H1 (cell line): ENCODE measurements at regions not wholly inside any gene's neighbourhood (a gene's known extent, or its start where the extent isn't known, plus 50 kb on each side); places are given as distances from the start of the nearest gene placed in this dataset.

ENCODE experiments used
- CTCF ChIA-PET: fragments of 300-600 bp; sonication (Branson Sonifier 250); formaldehyde crosslinking; loops from one replicate; lab custom pipeline; 2021; ENCODE audit not compliant: partially characterized antibody; lab: Charles Lee
- POLR2A ChIA-PET: fragments of 300-600 bp; sonication (Branson Sonifier 250); formaldehyde crosslinking; loops from one replicate; lab custom pipeline; 2021; ENCODE audit warnings: inconsistent platforms; ENCODE audit not compliant: partially characterized antibody; lab: Charles Lee
- DNase-seq, 2 experiments: peaks; one replicate each; pipeline versions ENCODE4 v3.0.0 to v3.0.0-alpha.2; 2010 to 2022; ENCODE audit warnings: low spot score in 2 of 2, low read depth in 1 of 2, mixed read lengths in 1 of 2
- FAIRE-seq: peaks from 2 replicates; lab custom pipeline; 2011; peaks lifted over from hg19 to GRCh38; lab: Jason Lieb, UNC
- H2AFZ ChIP-seq: 2 replicates; pipeline ENCODE4 v1.8.1; 2012; ENCODE audit warnings: low read length, inconsistent platforms
- H2AK5ac ChIP-seq: 2 replicates; pipeline ENCODE4 v1.6.1; 2013; ENCODE audit warnings: low read depth, low read length
- H2BK120ac ChIP-seq: replicated peaks from 2 replicates; pipeline ENCODE3; 2013; ENCODE audit warnings: low read depth, low read length, inconsistent platforms
- H2BK12ac ChIP-seq: 2 replicates; pipeline ENCODE4 v1.6.1; 2013; ENCODE audit warnings: low read depth, low read length
- H2BK15ac ChIP-seq: 2 replicates; pipeline ENCODE4 v1.6.1; 2013; ENCODE audit warnings: low read length
- H2BK20ac ChIP-seq: 2 replicates; pipeline ENCODE4 v1.6.1; 2013; ENCODE audit warnings: low read length
- H2BK5ac ChIP-seq: 2 replicates; pipeline ENCODE4 v1.6.1; 2013; ENCODE audit warnings: low read depth, low read length
- H3K14ac ChIP-seq: 2 replicates; pipeline ENCODE4 v1.6.1; 2013; ENCODE audit warnings: inconsistent platforms; ENCODE audit not compliant: insufficient read length
- H3K18ac ChIP-seq: 2 replicates; pipeline ENCODE4 v1.6.1; 2013; ENCODE audit warnings: low read length; ENCODE audit errors: extremely low read depth
- H3K23ac ChIP-seq: 2 replicates; pipeline ENCODE4 v1.6.1; 2013; ENCODE audit warnings: inconsistent platforms; ENCODE audit not compliant: insufficient read length
- H3K23me2 ChIP-seq: 2 replicates; pipeline ENCODE4 v1.6.1; 2013; ENCODE audit warnings: low read depth, low read length
- H3K27ac ChIP-seq: 2 replicates; pipeline ENCODE4 v1.6.1; 2011; ENCODE audit warnings: low read depth, low read length, inconsistent platforms
- H3K27me3 ChIP-seq, 4 experiments: replicated peaks in 1 of 4; 1 replicate in 1 of 4; 2 replicates in 3 of 4; pipeline versions ENCODE4 v1.6.1 to v1.8.1; 2011 to 2013; ENCODE audit warnings: low read length in 3 of 4, mild to moderate bottlenecking in 3 of 4, inconsistent platforms in 2 of 4, mixed read lengths in 2 of 4, moderate library complexity in 1 of 4; ENCODE audit not compliant: control insufficient read depth in 3 of 4, insufficient read depth in 3 of 4; ENCODE audit errors: extremely low read depth in 1 of 4
- H3K36me3 ChIP-seq, 4 experiments: 2 replicates each; pipeline versions ENCODE4 v1.6.1 to v1.8.1; 2011 to 2013; ENCODE audit warnings: mild to moderate bottlenecking in 4 of 4, low read length in 3 of 4, moderate library complexity in 2 of 4, control low read depth in 1 of 4, inconsistent platforms in 1 of 4; ENCODE audit not compliant: insufficient read depth in 4 of 4, control insufficient read depth in 2 of 4
- H3K4ac ChIP-seq: replicated peaks from 2 replicates; pipeline ENCODE3; 2013; ENCODE audit warnings: low read length, low read depth, mixed read lengths, inconsistent platforms; ENCODE audit not compliant: insufficient read length
- H3K4me1 ChIP-seq, 4 experiments: replicated peaks in 1 of 4; 1 replicate in 1 of 4; 2 replicates in 3 of 4; pipeline versions ENCODE4 v1.6.1 to v1.8.1; 2011 to 2013; ENCODE audit warnings: low read length in 3 of 4, inconsistent platforms in 2 of 4, mixed read lengths in 1 of 4; ENCODE audit not compliant: insufficient read depth in 4 of 4, control insufficient read depth in 3 of 4
- H3K4me2 ChIP-seq, 2 experiments: 2 replicates each; pipeline versions ENCODE4 v1.6.1 to v1.8.1; 2011 to 2013; ENCODE audit warnings: low read depth in 2 of 2, low read length in 2 of 2, control low read depth in 1 of 2, inconsistent platforms in 1 of 2, mild to moderate bottlenecking in 1 of 2; ENCODE audit not compliant: insufficient read depth in 1 of 2
- H3K4me3 ChIP-seq, 4 experiments: fragments of 200-600, 300-600 bp in 1 of 4; sonication (generic), shearing (Covaris generic), sonication (Bioruptor Twin) in 1 of 4; 2 replicates each; pipeline versions ENCODE4 v1.5.1 to v1.8.1; 2011 to 2016; ENCODE audit warnings: low read length in 4 of 4, low read depth in 3 of 4, control low read depth in 2 of 4, inconsistent platforms in 2 of 4, mild to moderate bottlenecking in 2 of 4, mixed read lengths in 1 of 4, moderate library complexity in 1 of 4; ENCODE audit not compliant: insufficient read depth in 2 of 4; ENCODE audit errors: extremely low read depth in 1 of 4
- H3K56ac ChIP-seq: replicated peaks from 2 replicates; pipeline ENCODE3; 2013; ENCODE audit warnings: low read depth, mild to moderate bottlenecking, mixed read lengths, low read length, inconsistent platforms; ENCODE audit not compliant: insufficient read length
- H3K79me1 ChIP-seq: 2 replicates; pipeline ENCODE4 v1.6.1; 2013; ENCODE audit warnings: low read depth, low read length, control low read depth
- H3K79me2 ChIP-seq, 2 experiments: 2 replicates each; pipeline versions ENCODE4 v1.6.1 to v1.8.1; 2012 to 2013; ENCODE audit warnings: low read length in 2 of 2, mild to moderate bottlenecking in 2 of 2, inconsistent platforms in 1 of 2; ENCODE audit not compliant: insufficient read depth in 2 of 2, control insufficient read depth in 1 of 2
- H3K9ac ChIP-seq, 4 experiments: replicated peaks in 1 of 4; 1 replicate in 1 of 4; 2 replicates in 3 of 4; pipeline versions ENCODE4 v1.6.1 to v1.8.1; 2011 to 2013; ENCODE audit warnings: low read depth in 3 of 4, low read length in 3 of 4, control low read depth in 2 of 4, mild to moderate bottlenecking in 2 of 4, moderate library complexity in 2 of 4, inconsistent platforms in 1 of 4; ENCODE audit errors: extremely low read depth in 1 of 4
- H3K9me3 ChIP-seq, 2 experiments: 2 replicates each; pipeline versions ENCODE4 v1.6.1 to v1.8.1; 2012 to 2013; ENCODE audit warnings: mild to moderate bottlenecking in 2 of 2, moderate library complexity in 2 of 2, control low read depth in 1 of 2, inconsistent platforms in 1 of 2, low read depth in 1 of 2, low read length in 1 of 2, mixed read lengths in 1 of 2; ENCODE audit not compliant: insufficient read depth in 2 of 2
- H4K20me1 ChIP-seq, 2 experiments: replicated peaks in 1 of 2; 2 replicates each; pipeline versions ENCODE3 to v1.8.1; 2011 to 2013; ENCODE audit warnings: inconsistent platforms in 2 of 2, low read length in 2 of 2, mild to moderate bottlenecking in 1 of 2; ENCODE audit not compliant: insufficient read depth in 2 of 2, control insufficient read depth in 1 of 2
- H4K5ac ChIP-seq: 2 replicates; pipeline ENCODE4 v1.6.1; 2013; ENCODE audit warnings: low read length, low read depth, mixed read lengths, inconsistent platforms; ENCODE audit not compliant: insufficient read length
- H4K8ac ChIP-seq: 2 replicates; pipeline ENCODE4 v1.8.0; 2013; ENCODE audit warnings: mild to moderate bottlenecking, moderate library complexity, low read length, inconsistent platforms; ENCODE audit not compliant: insufficient read depth; ENCODE audit errors: extremely low read depth
- H4K91ac ChIP-seq: replicated peaks from 2 replicates; pipeline ENCODE3; 2013; ENCODE audit warnings: low read length, mixed read lengths, inconsistent platforms; ENCODE audit not compliant: insufficient read length
- ASH2L ChIP-seq: fragments of 200-600, 300-600 bp; sonication (generic); IDR thresholded peaks from one replicate; pipeline ENCODE4 v1.7.1; 2017; ENCODE audit warnings: low read length
- HDAC6 ChIP-seq: IDR thresholded peaks from one replicate; pipeline ENCODE4 v1.7.1; 2012; ENCODE audit warnings: low read depth, mild to moderate bottlenecking, inconsistent platforms, low read length, moderate library complexity
- KDM5A ChIP-seq: fragments of 200-600 bp; IDR thresholded peaks from 2 replicates; pipeline ENCODE4 v1.7.1; 2012; ENCODE audit warnings: mild to moderate bottlenecking, low read length, inconsistent platforms, mixed read lengths
- MAFK ChIP-seq: IDR thresholded peaks from 2 replicates; pipeline ENCODE4 v1.6.1; 2012; ENCODE audit warnings: low read depth, mild to moderate bottlenecking, improper control_type of control experiment, low read length
- NRF1 ChIP-seq: IDR thresholded peaks from 2 replicates; pipeline ENCODE4 v1.6.1; 2011; ENCODE audit warnings: mild to moderate bottlenecking, low read depth, low read length, improper control_type of control experiment
- PHF8 ChIP-seq: fragments of 200-600 bp; sonication (generic); conservative IDR thresholded peaks from 2 replicates; pipeline ENCODE4 v1.7.1; 2012; ENCODE audit warnings: low read depth, mild to moderate bottlenecking, inconsistent platforms, low read length, moderate library complexity
- POLR2A ChIP-seq, 2 experiments: IDR thresholded peaks; 1 replicate in 1 of 2; 2 replicates in 1 of 2; pipeline ENCODE4 v1.6.1; 2011; ENCODE audit warnings: low read depth in 2 of 2, low read length in 2 of 2, mild to moderate bottlenecking in 2 of 2; ENCODE audit errors: control extremely low read depth in 1 of 2
- POU5F1 ChIP-seq: IDR thresholded peaks from 2 replicates; pipeline ENCODE4 v1.6.1; 2011; ENCODE audit warnings: low read depth, mild to moderate bottlenecking, low read length, moderate library complexity
- RXRA ChIP-seq: IDR thresholded peaks from 2 replicates; pipeline ENCODE4 v1.6.1; 2011; ENCODE audit warnings: low read depth, mild to moderate bottlenecking, low read length, moderate library complexity; ENCODE audit not compliant: insufficient read depth
- SP1 ChIP-seq: IDR thresholded peaks from 2 replicates; pipeline ENCODE4 v1.6.1; 2011; ENCODE audit warnings: low read depth, low read length
- SP2 ChIP-seq: IDR thresholded peaks from 2 replicates; pipeline ENCODE4 v1.6.1; 2012; ENCODE audit warnings: mild to moderate bottlenecking, low read length, inconsistent platforms
- SUZ12 ChIP-seq: fragments of 200-600 bp; sonication (generic); IDR thresholded peaks from 2 replicates; pipeline ENCODE4 v1.6.1; 2012; ENCODE audit warnings: mild to moderate bottlenecking, inconsistent platforms, low read length, moderate library complexity, mixed read lengths
- YY1 ChIP-seq: IDR thresholded peaks from 2 replicates; pipeline ENCODE4 v1.6.1; 2011; ENCODE audit warnings: low read depth, mild to moderate bottlenecking, low read length
- TF ChIP-seq, protein P1 (sequence below): IDR thresholded peaks from 2 replicates; pipeline ENCODE4 v1.6.1; 2011; ENCODE audit warnings: low read depth, mild to moderate bottlenecking, low read length; ENCODE audit not compliant: insufficient read depth
- TF ChIP-seq, protein P2 (sequence below), 3 experiments: IDR thresholded peaks; 1 replicate in 2 of 3; 2 replicates in 1 of 3; pipeline versions ENCODE4 v1.5.1 to v1.6.1; 2011; ENCODE audit warnings: low read length in 3 of 3, mild to moderate bottlenecking in 3 of 3, inconsistent platforms in 2 of 3, low read depth in 1 of 3, moderate library complexity in 1 of 3; ENCODE audit not compliant: insufficient read depth in 1 of 3; ENCODE audit errors: control extremely low read depth in 1 of 3

DNA sequence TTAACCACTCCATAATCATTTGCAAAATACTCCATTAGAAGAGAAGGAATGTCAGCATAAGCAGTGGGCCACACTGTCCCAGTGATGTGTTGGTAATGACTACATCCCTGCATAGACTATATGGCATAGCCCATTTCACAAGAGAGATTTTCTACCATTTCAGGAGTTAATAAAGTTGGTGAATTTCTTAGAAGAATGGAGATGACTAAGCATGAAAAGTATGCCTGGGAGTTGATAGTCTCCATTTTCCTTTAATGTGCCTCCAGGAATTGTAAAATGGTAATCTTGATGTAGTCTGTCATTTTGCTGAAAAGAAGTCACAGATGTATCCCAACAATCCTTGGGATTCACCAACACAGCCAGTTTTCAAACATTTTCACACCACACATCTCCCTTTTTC, 608.8 kb upstream of the CHRM3 start:
- Histone ChIP-seq H3K27ac (no peak overlapping the region; the same call in 1 of the 2 replicates), H3K23me2 (no peaks in the 10 kb centered on the region), H3K56ac (no peak overlapping the region), H4K5ac (no peak overlapping the region), H2AFZ (no peak overlapping the region), H3K4me1 (no peaks in the 10 kb centered on the region), H3K79me1 (no peaks in the 10 kb centered on the region), H4K20me1 (no peaks in the 10 kb centered on the region), H4K91ac (no peak overlapping the region), H2AK5ac (no peak overlapping the region), H3K9ac (no peak overlapping the region), H2BK12ac (no peak overlapping the region), H4K8ac (no peak overlapping the region), H3K4me2 (no peak overlapping the region), H3K23ac (no peak overlapping the region), H2BK20ac (no peak overlapping the region), H3K4me3 (no peak overlapping the region), H3K18ac (no peak overlapping the region), H3K36me3 (no peaks in the 10 kb centered on the region), H3K79me2 (no peaks in the 10 kb centered on the region), H2BK15ac (no peak overlapping the region), H2BK120ac (no peak overlapping the region), H3K27me3 (no peaks in the 10 kb centered on the region), H3K14ac (no peak overlapping the region), H2BK5ac (no peak overlapping the region), H3K4ac (no peak overlapping the region), H3K9me3 (no peaks in the 10 kb centered on the region)
- DNase-seq = no peak
- no peak for FAIRE-seq
- CTCF ChIA-PET = no interaction called here
- POLR2A ChIA-PET = no interaction called here
- TF ChIP-seq HDAC6 = no peak
- TF ChIP-seq, protein P1, sequence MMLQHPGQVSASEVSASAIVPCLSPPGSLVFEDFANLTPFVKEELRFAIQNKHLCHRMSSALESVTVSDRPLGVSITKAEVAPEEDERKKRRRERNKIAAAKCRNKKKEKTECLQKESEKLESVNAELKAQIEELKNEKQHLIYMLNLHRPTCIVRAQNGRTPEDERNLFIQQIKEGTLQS = no peak
- TF ChIP-seq SUZ12 = no peak
- TF ChIP-seq POU5F1 = no peak
- no peak for TF ChIP-seq KDM5A
- no peak for TF ChIP-seq RXRA
- TF ChIP-seq POLR2A (IDR thresholded peaks at IDR 0.05; ENCODE audit: control extremely low read depth in 1 of 2, low read depth in 2 of 2, low read length in 2 of 2) = no peak
- no peak for TF ChIP-seq PHF8
- no peak for TF ChIP-seq ASH2L
- no peak for TF ChIP-seq SP1
- TF ChIP-seq YY1 = no peak
- TF ChIP-seq, protein P2, sequence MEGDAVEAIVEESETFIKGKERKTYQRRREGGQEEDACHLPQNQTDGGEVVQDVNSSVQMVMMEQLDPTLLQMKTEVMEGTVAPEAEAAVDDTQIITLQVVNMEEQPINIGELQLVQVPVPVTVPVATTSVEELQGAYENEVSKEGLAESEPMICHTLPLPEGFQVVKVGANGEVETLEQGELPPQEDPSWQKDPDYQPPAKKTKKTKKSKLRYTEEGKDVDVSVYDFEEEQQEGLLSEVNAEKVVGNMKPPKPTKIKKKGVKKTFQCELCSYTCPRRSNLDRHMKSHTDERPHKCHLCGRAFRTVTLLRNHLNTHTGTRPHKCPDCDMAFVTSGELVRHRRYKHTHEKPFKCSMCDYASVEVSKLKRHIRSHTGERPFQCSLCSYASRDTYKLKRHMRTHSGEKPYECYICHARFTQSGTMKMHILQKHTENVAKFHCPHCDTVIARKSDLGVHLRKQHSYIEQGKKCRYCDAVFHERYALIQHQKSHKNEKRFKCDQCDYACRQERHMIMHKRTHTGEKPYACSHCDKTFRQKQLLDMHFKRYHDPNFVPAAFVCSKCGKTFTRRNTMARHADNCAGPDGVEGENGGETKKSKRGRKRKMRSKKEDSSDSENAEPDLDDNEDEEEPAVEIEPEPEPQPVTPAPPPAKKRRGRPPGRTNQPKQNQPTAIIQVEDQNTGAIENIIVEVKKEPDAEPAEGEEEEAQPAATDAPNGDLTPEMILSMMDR (IDR thresholded peaks at IDR 0.05; ENCODE audit: control extremely low read depth in 1 of 3, insufficient read depth in 1 of 3, low read depth in 1 of 3, low read length in 3 of 3) = no peak
- no peak for TF ChIP-seq MAFK
- no peak for TF ChIP-seq NRF1
- TF ChIP-seq SP2 = no peak
